Loucy (cell line): ENCODE measurements at regions not wholly inside any gene's neighbourhood (a gene's known extent, or its start where the extent isn't known, plus 50 kb on each side); places are given as distances from the start of the nearest gene placed in this dataset.

Experiments
- H2AFZ ChIP-seq: fragments of 200-600 bp; sonication (generic); 2 replicates; pipeline ENCODE4 v1.6.0; 2016; ENCODE audit warnings: antibody characterized with exemption, mild to moderate bottlenecking, low read length, moderate library complexity
- H3F3A ChIP-seq: fragments of 200-600 bp; 2 replicates; pipeline ENCODE4 v1.6.0; 2016; ENCODE audit warnings: antibody characterized with exemption, low read depth, mild to moderate bottlenecking
- H3K27me3 ChIP-seq: fragments of 200-600 bp; sonication (generic); 2 replicates; pipeline ENCODE4 v1.6.1; 2014; ENCODE audit warnings: low read length, mild to moderate bottlenecking; ENCODE audit not compliant: insufficient read depth, poor library complexity, severe bottlenecking
- H3K36me3 ChIP-seq: fragments of 200-600 bp; sonication (generic); 2 replicates; pipeline ENCODE4 v1.6.1; 2016; ENCODE audit warnings: low read length; ENCODE audit not compliant: insufficient read depth
- H3K4me1 ChIP-seq: fragments of 200-600 bp; sonication (generic); 2 replicates; pipeline ENCODE4 v1.5.1; 2014; ENCODE audit warnings: low read length, mild to moderate bottlenecking; ENCODE audit not compliant: insufficient read depth, poor library complexity, severe bottlenecking
- H3K4me2 ChIP-seq: fragments of 200-600 bp; sonication (generic); 2 replicates; pipeline ENCODE4 v1.6.0; 2014; ENCODE audit warnings: antibody characterized with exemption, low read length, low read depth, mild to moderate bottlenecking; ENCODE audit not compliant: poor library complexity, severe bottlenecking
- H3K4me3 ChIP-seq: fragments of 200-600 bp; sonication (generic); 2 replicates; pipeline ENCODE4 v1.5.1; 2014; ENCODE audit warnings: low read length, mild to moderate bottlenecking, mixed read lengths; ENCODE audit not compliant: poor library complexity, severe bottlenecking
- H3K79me2 ChIP-seq: fragments of 200-600 bp; sonication (generic); 2 replicates; pipeline ENCODE4 v1.6.1; 2014; ENCODE audit warnings: low read length; ENCODE audit not compliant: insufficient read depth
- H3K9ac ChIP-seq: fragments of 200-600 bp; sonication (generic); 2 replicates; pipeline ENCODE4 v1.6.0; 2014; ENCODE audit warnings: mild to moderate bottlenecking, low read depth, low read length, moderate library complexity; ENCODE audit not compliant: poor library complexity, severe bottlenecking
- H3K9me2 ChIP-seq: fragments of 200-600 bp; sonication (generic); replicated peaks from 2 replicates; pipeline ENCODE4 v1.6.1; 2016; ENCODE audit warnings: low read depth, low read length, mixed read lengths
- H3K9me3 ChIP-seq: fragments of 200-600 bp; sonication (generic); 2 replicates; pipeline ENCODE4 v1.6.1; 2014; ENCODE audit warnings: mild to moderate bottlenecking, antibody characterized with exemption, low read length, low read depth; ENCODE audit not compliant: insufficient read depth
- H4K20me1 ChIP-seq: fragments of 200-600 bp; sonication (generic); 2 replicates; pipeline ENCODE4 v1.6.0; 2014; ENCODE audit warnings: antibody characterized with exemption, low read length, mild to moderate bottlenecking; ENCODE audit not compliant: insufficient read depth, poor library complexity, severe bottlenecking
- EZH2phosphoT487 ChIP-seq: fragments of 200-600 bp; IDR thresholded peaks from 2 replicates; pipeline ENCODE4 v1.6.1; 2018; ENCODE audit warnings: antibody characterized with exemption, mild to moderate bottlenecking, moderate library complexity, borderline replicate concordance
- TF ChIP-seq, protein P1 (sequence below): fragments of 200-600 bp; sonication (generic); conservative IDR thresholded peaks from 2 replicates; pipeline ENCODE4 v1.5.1; 2014; ENCODE audit warnings: mild to moderate bottlenecking, antibody characterized with exemption, low read length

DNA sequence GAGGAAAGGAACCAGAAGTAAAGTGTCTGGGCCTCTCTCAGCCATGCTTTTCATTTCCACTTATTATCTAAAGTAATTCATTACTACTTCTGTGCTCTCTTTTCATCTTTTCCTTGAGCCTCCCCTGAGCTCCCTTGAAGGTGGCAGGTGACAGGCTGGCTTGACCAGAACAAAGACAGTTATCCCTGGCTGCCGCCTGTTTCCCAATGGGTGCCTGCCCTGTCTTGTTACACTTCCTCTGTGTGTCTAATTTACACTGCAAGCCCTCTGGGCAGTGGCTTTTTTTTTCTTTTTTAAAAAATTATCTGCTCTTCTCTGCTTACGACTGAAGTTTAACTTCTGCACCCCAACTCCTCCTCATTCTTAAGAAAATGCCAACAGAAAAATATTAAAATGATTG is 113.4 kb downstream of the NGF start:
- no peak overlapping the region for H2AFZ ChIP-seq
- H3K79me2 ChIP-seq, result no peaks in the 10 kb centered on the region
- no peaks in the 10 kb centered on the region for H3F3A ChIP-seq
- H3K9me2 ChIP-seq, result no peaks in the 10 kb centered on the region
- TF ChIP-seq EZH2phosphoT487, result no peak
- TF ChIP-seq, protein P1, sequence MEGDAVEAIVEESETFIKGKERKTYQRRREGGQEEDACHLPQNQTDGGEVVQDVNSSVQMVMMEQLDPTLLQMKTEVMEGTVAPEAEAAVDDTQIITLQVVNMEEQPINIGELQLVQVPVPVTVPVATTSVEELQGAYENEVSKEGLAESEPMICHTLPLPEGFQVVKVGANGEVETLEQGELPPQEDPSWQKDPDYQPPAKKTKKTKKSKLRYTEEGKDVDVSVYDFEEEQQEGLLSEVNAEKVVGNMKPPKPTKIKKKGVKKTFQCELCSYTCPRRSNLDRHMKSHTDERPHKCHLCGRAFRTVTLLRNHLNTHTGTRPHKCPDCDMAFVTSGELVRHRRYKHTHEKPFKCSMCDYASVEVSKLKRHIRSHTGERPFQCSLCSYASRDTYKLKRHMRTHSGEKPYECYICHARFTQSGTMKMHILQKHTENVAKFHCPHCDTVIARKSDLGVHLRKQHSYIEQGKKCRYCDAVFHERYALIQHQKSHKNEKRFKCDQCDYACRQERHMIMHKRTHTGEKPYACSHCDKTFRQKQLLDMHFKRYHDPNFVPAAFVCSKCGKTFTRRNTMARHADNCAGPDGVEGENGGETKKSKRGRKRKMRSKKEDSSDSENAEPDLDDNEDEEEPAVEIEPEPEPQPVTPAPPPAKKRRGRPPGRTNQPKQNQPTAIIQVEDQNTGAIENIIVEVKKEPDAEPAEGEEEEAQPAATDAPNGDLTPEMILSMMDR, result no peak
- no peak overlapping the region for H3K9ac ChIP-seq
- H3K9me3 ChIP-seq, result no peaks in the 10 kb centered on the region
- H3K4me1 ChIP-seq, result peaks cover 11% of the 10 kb centered on the region
- H3K4me3 ChIP-seq, result no peak overlapping the region
- H3K27me3 ChIP-seq, result no peaks in the 10 kb centered on the region
- no peak overlapping the region for H3K4me2 ChIP-seq
- no peaks in the 10 kb centered on the region for H3K36me3 ChIP-seq
- H4K20me1 ChIP-seq, result no peaks in the 10 kb centered on the region

DNA sequence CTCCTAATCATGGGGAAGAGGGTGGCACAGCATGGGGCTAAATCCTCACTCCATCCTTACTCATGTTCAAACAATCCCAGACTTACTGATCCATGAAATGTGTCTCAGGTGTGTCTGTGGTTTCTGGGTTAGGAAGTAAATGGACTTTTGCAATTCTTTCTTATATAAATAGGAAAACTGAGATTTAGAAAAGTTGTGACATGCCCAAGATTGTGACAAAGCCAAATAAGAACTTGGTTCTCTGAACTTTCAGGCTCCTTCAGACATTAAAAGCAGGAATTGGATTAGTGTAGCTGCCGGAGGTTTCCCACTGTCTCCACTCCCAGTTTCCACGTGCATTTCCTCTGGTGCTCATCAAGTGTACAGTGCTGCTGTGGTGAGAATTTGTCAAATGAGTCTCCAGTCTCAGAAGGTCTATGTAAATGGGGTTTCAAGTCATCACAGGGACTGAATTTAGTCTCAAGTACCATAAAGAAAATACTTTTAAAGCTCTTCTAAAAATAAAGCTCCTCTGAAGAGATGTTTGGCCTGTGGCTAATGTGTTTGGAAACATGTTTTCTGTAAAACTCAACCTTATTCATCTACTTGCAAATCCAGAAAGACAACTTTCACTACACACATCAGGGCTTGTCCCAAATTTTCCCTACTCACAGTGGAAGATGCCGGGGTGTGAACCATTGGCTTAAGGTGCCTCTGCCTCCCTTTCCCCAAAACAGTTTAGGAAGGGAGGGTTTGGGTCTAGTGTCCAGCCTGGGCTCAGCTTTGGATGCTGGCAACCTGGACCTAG is 115.2 kb downstream of the NGF start:
- Histone ChIP-seq H3K4me3 (no peak overlapping the region), H3K27me3 (no peaks in the 10 kb centered on the region), H3K4me1 (peaks cover 12% of the 10 kb centered on the region), H2AFZ (no peak overlapping the region), H3K9me2 (no peaks in the 10 kb centered on the region), H3F3A (no peaks in the 10 kb centered on the region), H4K20me1 (no peaks in the 10 kb centered on the region), H3K36me3 (no peaks in the 10 kb centered on the region), H3K79me2 (no peaks in the 10 kb centered on the region), H3K9me3 (no peaks in the 10 kb centered on the region), H3K4me2 (no peak overlapping the region), H3K9ac (no peak overlapping the region)
- no peak for TF ChIP-seq EZH2phosphoT487
- TF ChIP-seq, protein P1, result no peak

DNA sequence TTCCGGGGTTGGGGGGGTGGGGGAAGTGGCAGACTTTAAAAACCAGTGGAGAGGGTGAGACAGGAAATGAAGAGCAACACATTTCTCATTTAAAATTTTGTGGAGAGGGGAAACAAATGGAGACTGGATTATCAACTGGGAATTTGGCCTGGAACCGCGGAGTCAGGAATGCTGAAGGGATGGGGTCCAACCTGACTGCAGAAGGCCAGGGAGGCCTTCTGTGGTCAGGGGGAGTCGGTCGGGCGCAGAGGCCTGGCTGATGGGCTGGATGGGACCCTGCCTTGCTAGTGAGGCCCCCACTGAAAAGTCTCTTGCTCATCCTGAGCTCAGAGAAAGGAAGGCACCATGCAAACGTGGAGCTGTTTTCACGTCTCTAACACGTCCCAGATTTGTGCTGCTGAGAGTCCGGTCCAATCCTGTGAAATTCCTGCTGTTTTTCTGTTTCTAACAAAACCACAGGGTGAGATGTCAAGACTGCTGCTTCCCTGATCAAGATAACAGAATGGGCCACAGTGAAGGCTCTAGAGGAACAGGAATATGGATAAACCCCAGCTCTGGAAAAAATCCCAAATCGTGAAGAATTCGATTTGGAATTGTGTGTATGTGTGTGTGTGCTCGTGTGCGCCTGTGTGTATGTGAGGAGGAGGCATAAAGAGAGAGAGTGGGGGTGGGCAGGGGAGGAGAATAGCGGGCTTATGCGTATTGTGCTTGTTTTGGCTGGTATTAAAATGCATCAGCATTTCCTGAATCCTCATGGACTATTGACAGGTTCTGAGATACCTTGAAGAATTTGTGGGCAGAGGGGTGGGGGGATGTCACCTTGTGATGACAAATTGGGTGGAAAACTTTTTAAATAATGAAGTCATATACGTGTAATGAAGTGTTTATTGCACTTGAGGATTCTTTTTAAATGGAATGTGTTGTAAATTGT is 117.4 kb downstream of the NGF start:
- no peaks in the 10 kb centered on the region for H3K9me3 ChIP-seq
- no peaks in the 10 kb centered on the region for H3K79me2 ChIP-seq
- H3K27me3 ChIP-seq, result no peaks in the 10 kb centered on the region
- TF ChIP-seq, protein P1, result no peak
- TF ChIP-seq EZH2phosphoT487, result no peak
- H2AFZ ChIP-seq, result no peak overlapping the region
- no peaks in the 10 kb centered on the region for H4K20me1 ChIP-seq
- no peak overlapping the region for H3K4me3 ChIP-seq
- no peaks in the 10 kb centered on the region for H3K36me3 ChIP-seq
- H3K4me1 ChIP-seq, result peaks cover 12% of the 10 kb centered on the region
- H3K9me2 ChIP-seq, result no peaks in the 10 kb centered on the region
- no peaks in the 10 kb centered on the region for H3F3A ChIP-seq
- H3K9ac ChIP-seq, result no peak overlapping the region
- H3K4me2 ChIP-seq, result peak overlapping the region; percentile 19
